ENCODE measurements at regions not wholly inside any gene's neighbourhood (a gene's known extent, or its start where the extent isn't known, plus 50 kb on each side); places are given as distances from the start of the nearest gene placed in this dataset.

- TF ChIP-seq PATZ1 (CRISPR knock-in tag; IDR thresholded peaks at IDR 0.05; ENCODE audit: borderline replicate concordance) (no peak), ZC3H10 (CRISPR knock-in tag; IDR thresholded peaks at IDR 0.05) (no peak), SNAI2 (CRISPR knock-in tag; IDR thresholded peaks at IDR 0.05) (no peak), RARB (CRISPR knock-in tag; IDR thresholded peaks at IDR 0.05) (no peak), ZNF70 (CRISPR knock-in tag; IDR thresholded peaks at IDR 0.05) (no peak)
Measured at GRCh38 chr18:55844382-55844781, 256.4 kb upstream of the TCF4 start (continued).

GRCh38 chr18:55841314-55841713, 253.3 kb upstream of the TCF4 start:
- ATAC-seq, result no peak
- TF ChIP-seq OSR1 (CRISPR knock-in tag; IDR thresholded peaks at IDR 0.05) (no peak), BACH2 (CRISPR knock-in tag; IDR thresholded peaks at IDR 0.05; ENCODE audit: borderline replicate concordance) (no peak), GLIS3 (CRISPR knock-in tag; IDR thresholded peaks at IDR 0.05) (no peak), ZFP3 (CRISPR knock-in tag; IDR thresholded peaks at IDR 0.05) (no peak), CREB5 (CRISPR knock-in tag; IDR thresholded peaks at IDR 0.05; ENCODE audit: low read depth) (no peak)

GRCh38 chr18:55840601-55841170, 252.7 kb upstream of the TCF4 start:
- TF ChIP-seq ZNF565 (CRISPR knock-in tag; conservative IDR thresholded peaks at IDR 0.05; ENCODE audit: low read depth), result no peak
- no peak for TF ChIP-seq ZFP30 (CRISPR knock-in tag; IDR thresholded peaks at IDR 0.05)
- TF ChIP-seq ZC3H10 (CRISPR knock-in tag; IDR thresholded peaks at IDR 0.05), result no peak
- no peak for TF ChIP-seq RARB (CRISPR knock-in tag; IDR thresholded peaks at IDR 0.05)
- no peak for TF ChIP-seq CSDC2 (CRISPR knock-in tag; IDR thresholded peaks at IDR 0.05)
- no peak for TF ChIP-seq GLIS3 (CRISPR knock-in tag; IDR thresholded peaks at IDR 0.05)
- no peak for TF ChIP-seq ZFP3 (CRISPR knock-in tag; IDR thresholded peaks at IDR 0.05)
- TF ChIP-seq PATZ1 (CRISPR knock-in tag; IDR thresholded peaks at IDR 0.05; ENCODE audit: borderline replicate concordance), result no peak
- TF ChIP-seq OSR1 (CRISPR knock-in tag; IDR thresholded peaks at IDR 0.05), result no peak

GRCh38 chr18:55839343-55839742, 251.4 kb upstream of the TCF4 start:
- no peak for TF ChIP-seq GLIS3 (CRISPR knock-in tag; IDR thresholded peaks at IDR 0.05)
- TF ChIP-seq PATZ1 (CRISPR knock-in tag; IDR thresholded peaks at IDR 0.05; ENCODE audit: borderline replicate concordance), result no peak
- no peak for TF ChIP-seq PPARA (CRISPR knock-in tag; IDR thresholded peaks at IDR 0.05; ENCODE audit: borderline replicate concordance)
- TF ChIP-seq ZNF70 (CRISPR knock-in tag; IDR thresholded peaks at IDR 0.05), result no peak
- no peak for TF ChIP-seq POU6F1 (CRISPR knock-in tag; IDR thresholded peaks at IDR 0.05; ENCODE audit: borderline replicate concordance, low read depth)
- TF ChIP-seq ESRRG (CRISPR knock-in tag; IDR thresholded peaks at IDR 0.05), result no peak
- no peak for TF ChIP-seq TOX (CRISPR knock-in tag; IDR thresholded peaks at IDR 0.05; ENCODE audit: borderline replicate concordance)
- TF ChIP-seq ARNTL (CRISPR knock-in tag; IDR thresholded peaks at IDR 0.05; ENCODE audit: borderline replicate concordance, low read depth), result no peak
- no peak for TF ChIP-seq ZFP3 (CRISPR knock-in tag; IDR thresholded peaks at IDR 0.05)
- TF ChIP-seq CSRNP3 (CRISPR knock-in tag; IDR thresholded peaks at IDR 0.05), result no peak
- peak; percentile 40; the same call in 2 of the 3 replicates for ATAC-seq

More at GRCh38 chr18:55840601-55841170, 252.7 kb upstream of the TCF4 start:
- ATAC-seq, result no peak

Measured in SK-N-SH treated with all-trans-retinoic acid at 6 μM for 48 hours (cell line).